HG02981 (cell line): ENCODE measurements at regions not wholly inside any gene's neighbourhood (a gene's known extent, or its start where the extent isn't known, plus 50 kb on each side); places are given as distances from the start of the nearest gene placed in this dataset.
"Not testable (repeated sequence)": the region's sequence is repeated elsewhere in the genome, so short reads cannot be mapped to it uniquely, and the experiment has no call there.

Source experiments
- ATAC-seq: cut with Tn5 transposase; IDR thresholded peaks from one replicate; pipeline ENCODE4 v1.9.1; 2021; ENCODE audit warnings: mild to moderate bottlenecking, moderate library complexity; ENCODE audit not compliant: unreplicated experiment

- no peak for ATAC-seq
Measured at GRCh38 chr6:4658486-4658885, 117.7 kb upstream of the CDYL start.

DNA sequence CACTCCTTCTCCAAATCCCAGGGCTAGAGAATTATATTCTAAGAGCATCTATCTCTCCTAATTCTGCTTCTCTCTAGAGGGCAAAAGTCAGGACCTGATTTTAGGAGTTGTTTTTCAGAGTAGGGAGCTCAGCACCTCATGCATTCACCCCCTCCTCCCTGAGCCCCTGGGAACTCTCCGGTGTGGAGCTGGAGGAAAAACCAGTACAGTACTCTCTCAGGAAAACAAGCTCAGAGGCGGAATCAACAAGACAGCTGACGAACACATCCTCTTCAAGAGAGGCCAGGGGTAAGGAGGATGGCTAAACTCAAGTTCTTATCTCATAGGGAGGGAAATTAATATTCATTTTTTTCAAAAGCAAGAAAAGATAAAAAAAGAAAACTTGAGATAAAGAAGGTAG lies 120.1 kb upstream of the CDYL start:
- no peak for ATAC-seq

GRCh38 chr6:4655196-4656025 lies 120.8 kb upstream of the CDYL start:
- no peak for ATAC-seq

GRCh38 chr6:4653141-4653540 lies 123.1 kb upstream of the CDYL start:
- no peak for ATAC-seq

GRCh38 chr6:4651831-4652467 lies 124.3 kb upstream of the CDYL start:
- ATAC-seq, result no peak

DNA sequence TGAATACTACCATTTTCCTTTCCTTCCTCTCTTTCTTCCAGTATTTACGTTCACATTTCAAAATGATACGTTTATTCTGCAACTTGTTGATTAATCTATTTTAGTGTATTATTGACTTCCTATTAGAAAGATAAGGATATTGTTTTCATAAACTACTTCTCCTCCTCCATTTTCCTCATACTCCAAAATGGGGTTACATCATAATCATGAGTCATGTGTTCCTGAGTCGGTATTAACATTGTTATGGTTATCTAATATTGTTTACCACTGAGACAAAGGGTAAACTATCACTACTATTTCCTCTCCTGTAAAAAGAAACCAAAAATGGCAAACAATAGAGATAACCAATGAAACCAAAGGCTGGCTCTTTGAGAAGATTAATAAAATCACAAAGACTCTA lies 126.5 kb upstream of the CDYL start:
- no peak for ATAC-seq

- ATAC-seq, result no peak
Measured at GRCh38 chr6:4647414-4648365, 128.5 kb upstream of the CDYL start.

DNA sequence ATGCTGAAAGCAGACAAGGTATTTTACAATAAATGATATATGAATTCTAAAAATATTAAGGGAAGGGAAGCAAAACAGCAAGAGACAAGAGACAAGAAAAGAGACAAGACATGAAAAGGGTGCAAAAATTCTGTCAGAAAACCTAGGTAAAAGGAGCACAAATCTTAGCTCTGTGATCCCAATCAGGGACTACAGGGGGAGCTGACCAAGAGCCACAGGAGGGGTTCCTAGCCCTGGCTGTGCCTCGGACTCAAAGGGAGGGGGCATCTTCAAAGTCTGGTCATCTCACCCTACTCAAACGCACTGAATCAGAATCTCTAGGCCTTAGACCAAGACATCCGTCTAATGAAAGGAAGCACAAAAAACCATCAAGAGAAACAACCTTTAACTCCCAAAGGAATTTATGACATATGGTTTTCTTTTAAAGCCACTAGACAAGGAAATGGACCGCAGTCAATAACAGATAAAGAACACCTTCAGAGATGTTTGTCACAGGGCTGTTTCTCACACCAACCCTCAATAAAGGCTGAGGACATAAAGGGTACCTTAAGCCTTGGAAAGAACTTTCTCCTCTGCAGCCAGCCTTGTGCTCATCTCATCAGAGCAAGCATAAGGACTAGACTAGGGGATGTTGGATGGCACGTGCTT lies 130.4 kb upstream of the CDYL start:
- ATAC-seq, result no peak

DNA sequence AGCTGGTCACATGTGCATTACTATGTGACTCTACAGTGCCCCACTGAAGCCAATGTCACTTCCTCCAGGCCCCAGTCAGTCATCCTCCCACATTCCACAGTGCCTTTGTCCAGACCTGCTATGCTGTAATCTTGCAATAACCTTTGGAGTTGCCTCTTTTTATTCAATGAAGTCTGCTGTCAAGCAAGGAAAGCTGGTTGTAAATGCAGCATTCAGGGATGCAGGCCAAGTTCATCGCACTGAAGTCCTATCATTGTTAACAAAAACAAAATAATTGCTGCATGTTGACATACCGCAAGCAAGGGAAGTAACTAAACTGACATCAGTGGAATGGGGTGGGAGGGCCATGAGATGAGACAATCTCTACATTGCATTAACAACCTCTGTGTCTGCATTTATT lies 131.2 kb upstream of the CDYL start:
- no peak for ATAC-seq

GRCh38 chr6:4641461-4641860 lies 134.7 kb upstream of the CDYL start:
- no peak for ATAC-seq

DNA sequence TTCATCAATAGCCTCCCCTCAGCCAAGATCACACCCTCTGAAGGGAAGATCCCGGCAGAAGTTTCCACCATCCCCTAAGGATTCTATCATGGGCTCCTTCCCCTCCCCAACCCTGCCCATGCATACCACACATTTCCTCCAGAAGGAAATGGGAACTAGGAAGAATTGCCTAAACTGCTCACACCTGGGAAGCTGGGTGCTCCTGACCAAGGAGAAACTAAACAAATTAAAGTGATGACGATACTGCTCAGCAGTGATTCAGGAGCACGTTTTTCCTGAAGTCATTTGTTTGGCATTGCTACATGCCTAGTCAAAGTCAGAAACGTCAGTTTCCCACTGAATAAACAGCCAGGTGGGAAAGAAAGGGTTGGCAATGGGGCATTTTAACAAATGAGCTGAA lies 136.1 kb upstream of the CDYL start:
- ATAC-seq, result no peak

DNA sequence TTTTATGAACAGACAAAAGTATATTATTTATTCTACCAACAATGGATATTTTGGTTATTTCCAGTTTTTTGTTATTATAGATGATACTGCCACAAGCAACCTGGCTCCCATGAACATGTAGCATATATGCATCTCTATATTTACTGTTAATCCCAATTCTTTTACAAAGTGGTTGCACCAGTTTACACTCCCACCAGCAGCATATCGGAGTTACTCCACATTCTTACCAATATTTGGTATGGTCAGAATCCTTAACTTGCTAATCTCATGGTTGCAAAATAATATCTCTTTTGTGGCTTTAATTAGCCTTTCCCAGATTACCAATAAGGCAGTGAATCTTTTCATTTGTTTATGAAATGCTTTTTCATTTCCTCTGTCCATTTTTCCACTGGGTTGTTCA lies 137.6 kb upstream of the CDYL start:
- ATAC-seq, result no peak

DNA sequence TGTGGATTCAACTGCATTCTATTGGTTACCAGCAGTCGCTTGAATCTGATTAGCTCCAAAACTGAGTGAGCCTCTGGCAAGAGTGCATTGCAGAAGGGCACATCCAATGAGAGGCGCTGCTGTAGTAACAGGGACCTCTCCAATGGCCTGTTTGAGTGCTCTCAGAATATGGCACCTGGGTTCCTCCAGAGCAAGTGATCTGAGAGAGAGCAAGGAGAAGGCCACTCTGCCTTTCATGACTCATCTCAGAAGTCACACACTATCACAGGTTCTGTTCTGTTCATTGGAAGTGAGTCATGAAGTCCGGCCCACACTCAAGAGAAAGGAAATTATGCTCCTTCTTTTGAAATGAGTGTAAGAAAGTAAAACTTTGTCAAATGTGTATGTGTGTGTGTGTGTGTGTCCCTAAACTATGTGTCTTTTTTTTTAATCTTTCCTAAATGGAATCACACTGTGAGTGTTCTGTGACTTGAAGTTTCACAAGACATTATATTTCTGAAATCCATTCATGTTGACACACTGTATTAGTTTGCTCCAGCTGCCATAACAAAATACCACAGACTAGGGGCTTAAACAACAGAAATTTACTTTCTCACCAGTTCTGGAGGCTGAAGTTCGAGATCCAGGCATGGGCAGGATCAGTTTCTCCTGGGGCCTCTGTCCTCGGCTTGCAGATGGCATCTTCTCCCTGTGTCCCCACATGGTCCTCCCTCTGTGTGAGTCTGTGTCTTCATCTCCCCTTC lies 138.3 kb upstream of the CDYL start:
- ATAC-seq, result peak; percentile 70

- ATAC-seq, result no peak
Measured at GRCh38 chr6:4636881-4637224, 139.4 kb upstream of the CDYL start.

GRCh38 chr6:4636191-4636880 lies 139.9 kb upstream of the CDYL start:
- no peak for ATAC-seq

- no peak for ATAC-seq
Measured at GRCh38 chr6:4635666-4636065, 140.5 kb upstream of the CDYL start.

- no peak for ATAC-seq
Measured at GRCh38 chr6:4632421-4632820, 143.8 kb upstream of the CDYL start.

- ATAC-seq, result not testable (repeated sequence)
Measured at GRCh38 chr6:4629789-4630188, 146.4 kb upstream of the CDYL start.

DNA sequence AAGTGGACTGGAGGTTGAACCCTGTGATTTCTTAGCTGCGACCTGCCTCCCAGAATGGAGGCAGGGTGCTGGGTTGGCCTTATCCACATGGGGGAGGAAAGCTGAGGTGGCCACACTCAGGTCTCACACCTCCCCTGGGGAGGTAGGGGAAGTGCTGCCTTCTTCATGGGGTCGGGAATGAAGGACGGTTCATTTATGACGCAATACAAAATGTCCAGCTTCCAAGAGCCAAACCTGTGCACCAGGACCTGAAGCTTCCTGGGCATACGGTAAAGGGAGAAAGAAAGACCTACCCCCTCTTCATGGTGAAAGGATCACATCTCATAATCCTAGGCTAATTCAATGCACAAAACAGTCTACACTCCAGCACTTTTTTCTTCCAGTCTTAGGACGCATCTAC lies 150.6 kb upstream of the CDYL start:
- no peak for ATAC-seq

GRCh38 chr6:4624726-4625125 lies 151.5 kb upstream of the CDYL start:
- no peak for ATAC-seq
